ENCODE measurements at regions not wholly inside any gene's neighbourhood (a gene's known extent, or its start where the extent isn't known, plus 50 kb on each side); places are given as distances from the start of the nearest gene placed in this dataset.

DNA sequence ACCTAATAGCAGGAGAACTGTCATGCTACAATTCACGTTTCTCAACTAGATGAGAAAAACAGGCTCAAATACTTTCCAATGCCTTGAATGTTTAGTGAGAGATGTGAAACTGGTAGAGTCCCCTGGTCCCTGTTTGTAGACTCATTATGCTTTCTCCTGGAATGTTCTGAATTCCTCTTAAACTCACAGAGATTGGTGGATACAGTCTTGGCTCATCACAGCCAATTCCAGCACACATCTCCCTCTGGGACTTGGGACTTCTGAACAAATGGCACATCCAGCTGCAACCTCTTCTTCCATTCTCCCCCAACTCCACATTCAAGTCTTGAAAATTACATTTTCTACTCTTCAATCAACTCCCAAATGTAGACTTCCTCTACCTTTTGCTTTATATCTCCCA, 58.4 kb upstream of the NT5C1B start:
- Histone ChIP-seq H3F3A (ENCODE audit: insufficient read depth, low read length, poor library complexity, severe bottlenecking) (no peaks in the 10 kb centered on the region), H3K79me2 (replicated peaks; ENCODE audit: insufficient read depth, low read length) (no peaks in the 10 kb centered on the region), H3K4me2 (ENCODE audit: low read length) (no peak overlapping the region), H3K27ac (ENCODE audit: low read length) (no peak overlapping the region), H4K20me1 (ENCODE audit: insufficient read depth) (no peaks in the 10 kb centered on the region), H3K9me2 (ENCODE audit: insufficient read depth, low read length) (no peaks in the 10 kb centered on the region), H3K9ac (ENCODE audit: low read length) (no peak overlapping the region), H3K9me3 (ENCODE audit: low read length) (no peaks in the 10 kb centered on the region), H3K27me3 (ENCODE audit: insufficient read depth, low read depth, low read length) (no peaks in the 10 kb centered on the region), H2AFZ (ENCODE audit: low read depth, low read length) (no peak overlapping the region), H3K36me3 (ENCODE audit: insufficient read depth, low read length) (no peaks in the 10 kb centered on the region), H3K4me3 (ENCODE audit: low read length) (no peak overlapping the region)
- TF ChIP-seq POLR2AphosphoS5 (IDR thresholded peaks at IDR 0.05) = no peak
- no peak for TF ChIP-seq EP300 (conservative IDR thresholded peaks at IDR 0.05; ENCODE audit: poor library complexity, severe bottlenecking)
- no peak for TF ChIP-seq RAD21 (conservative IDR thresholded peaks at IDR 0.05)
- TF ChIP-seq, protein P1, sequence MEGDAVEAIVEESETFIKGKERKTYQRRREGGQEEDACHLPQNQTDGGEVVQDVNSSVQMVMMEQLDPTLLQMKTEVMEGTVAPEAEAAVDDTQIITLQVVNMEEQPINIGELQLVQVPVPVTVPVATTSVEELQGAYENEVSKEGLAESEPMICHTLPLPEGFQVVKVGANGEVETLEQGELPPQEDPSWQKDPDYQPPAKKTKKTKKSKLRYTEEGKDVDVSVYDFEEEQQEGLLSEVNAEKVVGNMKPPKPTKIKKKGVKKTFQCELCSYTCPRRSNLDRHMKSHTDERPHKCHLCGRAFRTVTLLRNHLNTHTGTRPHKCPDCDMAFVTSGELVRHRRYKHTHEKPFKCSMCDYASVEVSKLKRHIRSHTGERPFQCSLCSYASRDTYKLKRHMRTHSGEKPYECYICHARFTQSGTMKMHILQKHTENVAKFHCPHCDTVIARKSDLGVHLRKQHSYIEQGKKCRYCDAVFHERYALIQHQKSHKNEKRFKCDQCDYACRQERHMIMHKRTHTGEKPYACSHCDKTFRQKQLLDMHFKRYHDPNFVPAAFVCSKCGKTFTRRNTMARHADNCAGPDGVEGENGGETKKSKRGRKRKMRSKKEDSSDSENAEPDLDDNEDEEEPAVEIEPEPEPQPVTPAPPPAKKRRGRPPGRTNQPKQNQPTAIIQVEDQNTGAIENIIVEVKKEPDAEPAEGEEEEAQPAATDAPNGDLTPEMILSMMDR (IDR thresholded peaks at IDR 0.05; ENCODE audit: poor library complexity, severe bottlenecking) = no peak
- TF ChIP-seq, protein P2, sequence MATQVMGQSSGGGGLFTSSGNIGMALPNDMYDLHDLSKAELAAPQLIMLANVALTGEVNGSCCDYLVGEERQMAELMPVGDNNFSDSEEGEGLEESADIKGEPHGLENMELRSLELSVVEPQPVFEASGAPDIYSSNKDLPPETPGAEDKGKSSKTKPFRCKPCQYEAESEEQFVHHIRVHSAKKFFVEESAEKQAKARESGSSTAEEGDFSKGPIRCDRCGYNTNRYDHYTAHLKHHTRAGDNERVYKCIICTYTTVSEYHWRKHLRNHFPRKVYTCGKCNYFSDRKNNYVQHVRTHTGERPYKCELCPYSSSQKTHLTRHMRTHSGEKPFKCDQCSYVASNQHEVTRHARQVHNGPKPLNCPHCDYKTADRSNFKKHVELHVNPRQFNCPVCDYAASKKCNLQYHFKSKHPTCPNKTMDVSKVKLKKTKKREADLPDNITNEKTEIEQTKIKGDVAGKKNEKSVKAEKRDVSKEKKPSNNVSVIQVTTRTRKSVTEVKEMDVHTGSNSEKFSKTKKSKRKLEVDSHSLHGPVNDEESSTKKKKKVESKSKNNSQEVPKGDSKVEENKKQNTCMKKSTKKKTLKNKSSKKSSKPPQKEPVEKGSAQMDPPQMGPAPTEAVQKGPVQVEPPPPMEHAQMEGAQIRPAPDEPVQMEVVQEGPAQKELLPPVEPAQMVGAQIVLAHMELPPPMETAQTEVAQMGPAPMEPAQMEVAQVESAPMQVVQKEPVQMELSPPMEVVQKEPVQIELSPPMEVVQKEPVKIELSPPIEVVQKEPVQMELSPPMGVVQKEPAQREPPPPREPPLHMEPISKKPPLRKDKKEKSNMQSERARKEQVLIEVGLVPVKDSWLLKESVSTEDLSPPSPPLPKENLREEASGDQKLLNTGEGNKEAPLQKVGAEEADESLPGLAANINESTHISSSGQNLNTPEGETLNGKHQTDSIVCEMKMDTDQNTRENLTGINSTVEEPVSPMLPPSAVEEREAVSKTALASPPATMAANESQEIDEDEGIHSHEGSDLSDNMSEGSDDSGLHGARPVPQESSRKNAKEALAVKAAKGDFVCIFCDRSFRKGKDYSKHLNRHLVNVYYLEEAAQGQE (IDR thresholded peaks at IDR 0.05; ENCODE audit: borderline replicate concordance) = no peak
- no peak for TF ChIP-seq TAF1 (IDR thresholded peaks at IDR 0.05; ENCODE audit: low read depth)
- no peak for TF ChIP-seq MXI1 (conservative IDR thresholded peaks at IDR 0.05; ENCODE audit: poor library complexity, severe bottlenecking)
- TF ChIP-seq SMC3 (conservative IDR thresholded peaks at IDR 0.05; ENCODE audit: poor library complexity) = no peak
- no peak for TF ChIP-seq EZH2 (IDR thresholded peaks at IDR 0.05; ENCODE audit: borderline replicate concordance, insufficient read depth, low read length, poor library complexity, severe bottlenecking)

DNA sequence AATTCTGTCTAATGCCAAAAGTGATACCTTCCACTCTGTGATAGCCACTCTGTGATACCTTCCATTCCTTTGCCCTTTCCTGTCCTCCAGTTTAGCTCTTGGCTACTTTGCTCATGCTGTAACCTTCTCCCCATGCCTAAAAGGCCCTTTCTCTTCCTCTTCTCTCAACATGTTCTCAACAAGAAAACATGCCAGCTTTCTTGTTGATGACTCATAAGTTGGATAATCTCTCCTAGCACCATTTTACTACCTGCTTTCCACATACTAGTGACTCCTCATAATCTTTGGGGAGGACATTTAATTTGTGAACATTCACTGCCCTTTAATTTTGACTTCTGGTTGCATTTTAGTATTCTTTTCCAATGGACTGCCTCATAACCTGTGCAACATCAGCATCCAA, 55.9 kb upstream of the NT5C1B start:
- TF ChIP-seq TAF1 (IDR thresholded peaks at IDR 0.05; ENCODE audit: low read depth) (no peak), EP300 (conservative IDR thresholded peaks at IDR 0.05; ENCODE audit: poor library complexity, severe bottlenecking) (no peak), SMC3 (conservative IDR thresholded peaks at IDR 0.05; ENCODE audit: poor library complexity) (no peak), MXI1 (conservative IDR thresholded peaks at IDR 0.05; ENCODE audit: poor library complexity, severe bottlenecking) (no peak), POLR2AphosphoS5 (IDR thresholded peaks at IDR 0.05) (no peak), EZH2 (IDR thresholded peaks at IDR 0.05; ENCODE audit: borderline replicate concordance, insufficient read depth, low read length, poor library complexity, severe bottlenecking) (no peak), RAD21 (conservative IDR thresholded peaks at IDR 0.05) (no peak)
- TF ChIP-seq, protein P1 (IDR thresholded peaks at IDR 0.05; ENCODE audit: poor library complexity, severe bottlenecking) = no peak
- TF ChIP-seq, protein P2 (IDR thresholded peaks at IDR 0.05; ENCODE audit: borderline replicate concordance) = no peak
- H3K9me2 ChIP-seq (ENCODE audit: insufficient read depth, low read length) = no peaks in the 10 kb centered on the region
- H3F3A ChIP-seq (ENCODE audit: insufficient read depth, low read length, poor library complexity, severe bottlenecking) = no peaks in the 10 kb centered on the region
- no peak overlapping the region for H3K9ac ChIP-seq (ENCODE audit: low read length)
- no peak overlapping the region for H3K27ac ChIP-seq (ENCODE audit: low read length)
- no peak overlapping the region for H3K4me3 ChIP-seq (ENCODE audit: low read length)
- H3K27me3 ChIP-seq (ENCODE audit: insufficient read depth, low read depth, low read length) = no peaks in the 10 kb centered on the region
- no peaks in the 10 kb centered on the region for H3K79me2 ChIP-seq (replicated peaks; ENCODE audit: insufficient read depth, low read length)
- H3K36me3 ChIP-seq (ENCODE audit: insufficient read depth, low read length) = no peaks in the 10 kb centered on the region
- no peak overlapping the region for H2AFZ ChIP-seq (ENCODE audit: low read depth, low read length)
- no peak overlapping the region for H3K4me2 ChIP-seq (ENCODE audit: low read length)
- no peaks in the 10 kb centered on the region for H4K20me1 ChIP-seq (ENCODE audit: insufficient read depth)
- no peaks in the 10 kb centered on the region for H3K9me3 ChIP-seq (ENCODE audit: low read length)

Data from neural cell (in vitro differentiated cells).